ENCODE measurements at regions not wholly inside any gene's neighbourhood (a gene's known extent, or its start where the extent isn't known, plus 50 kb on each side); places are given as distances from the start of the nearest gene placed in this dataset.
A peak's percentile ranks its signal among the peaks of the same experiment; 100 is the strongest.
"Not testable (repeated sequence)": the region's sequence is repeated elsewhere in the genome, so short reads cannot be mapped to it uniquely, and the experiment has no call there.

- no peak for DNase-seq (ENCODE audit: low read depth)
Measured at GRCh38 chr21:33993286-33994231, 78.0 kb upstream of the ATP5PO start.

DNA sequence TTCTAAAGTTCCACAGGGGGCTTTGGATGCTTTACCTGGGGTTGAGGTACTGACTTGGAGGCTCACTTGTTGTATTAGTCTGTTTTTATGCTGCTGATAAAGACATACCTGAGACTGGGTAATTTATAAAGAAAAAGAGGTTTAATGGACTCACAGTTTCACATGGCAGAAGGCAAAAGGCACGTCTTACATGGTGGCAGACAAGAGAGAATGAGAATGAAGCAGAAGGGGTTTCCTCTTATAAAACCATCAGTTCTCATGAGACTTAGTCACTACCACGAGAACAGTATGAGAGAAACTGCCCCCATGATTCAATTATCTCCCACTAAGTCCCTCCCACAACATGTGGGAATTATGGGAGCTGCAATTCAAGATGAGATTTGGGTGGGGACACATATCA is 76.8 kb upstream of the ATP5PO start:
- not testable (repeated sequence) for DNase-seq (ENCODE audit: low read depth)

- no peak for DNase-seq (ENCODE audit: low read depth)
Measured at GRCh38 chr21:33991133-33991532, 75.5 kb upstream of the ATP5PO start.

- DNase-seq (ENCODE audit: low read depth) = no peak
Measured at GRCh38 chr21:33989440-33989839, 73.8 kb upstream of the ATP5PO start.

GRCh38 chr21:33988237-33989017 is 72.8 kb upstream of the ATP5PO start:
- DNase-seq (ENCODE audit: low read depth) = no peak

DNA sequence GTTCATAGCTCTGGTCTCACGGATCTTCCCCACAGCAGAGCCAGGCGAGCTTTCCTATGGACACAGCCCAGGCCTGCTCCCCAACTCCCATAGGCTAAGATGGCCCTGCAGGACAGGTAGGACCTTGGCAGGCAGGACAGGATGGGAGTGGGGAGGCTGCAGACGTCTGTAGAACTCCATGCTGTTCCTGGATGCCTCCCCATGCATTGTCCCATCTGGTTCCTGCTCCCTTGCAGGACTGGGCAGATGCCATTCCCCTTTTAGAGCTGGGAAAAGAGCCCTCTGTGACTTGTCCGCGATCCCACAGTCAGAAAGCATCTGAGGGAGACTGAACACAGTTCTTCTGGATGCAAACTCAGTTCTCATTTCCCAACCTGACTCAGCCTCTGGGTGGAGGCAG is 71.9 kb upstream of the ATP5PO start:
- DNase-seq (ENCODE audit: low read depth) = no peak

GRCh38 chr21:33985117-33986050 is 69.8 kb upstream of the ATP5PO start:
- DNase-seq (ENCODE audit: low read depth) = no peak

GRCh38 chr21:33984021-33984481 is 68.4 kb upstream of the ATP5PO start:
- no peak for DNase-seq (ENCODE audit: low read depth)

DNA sequence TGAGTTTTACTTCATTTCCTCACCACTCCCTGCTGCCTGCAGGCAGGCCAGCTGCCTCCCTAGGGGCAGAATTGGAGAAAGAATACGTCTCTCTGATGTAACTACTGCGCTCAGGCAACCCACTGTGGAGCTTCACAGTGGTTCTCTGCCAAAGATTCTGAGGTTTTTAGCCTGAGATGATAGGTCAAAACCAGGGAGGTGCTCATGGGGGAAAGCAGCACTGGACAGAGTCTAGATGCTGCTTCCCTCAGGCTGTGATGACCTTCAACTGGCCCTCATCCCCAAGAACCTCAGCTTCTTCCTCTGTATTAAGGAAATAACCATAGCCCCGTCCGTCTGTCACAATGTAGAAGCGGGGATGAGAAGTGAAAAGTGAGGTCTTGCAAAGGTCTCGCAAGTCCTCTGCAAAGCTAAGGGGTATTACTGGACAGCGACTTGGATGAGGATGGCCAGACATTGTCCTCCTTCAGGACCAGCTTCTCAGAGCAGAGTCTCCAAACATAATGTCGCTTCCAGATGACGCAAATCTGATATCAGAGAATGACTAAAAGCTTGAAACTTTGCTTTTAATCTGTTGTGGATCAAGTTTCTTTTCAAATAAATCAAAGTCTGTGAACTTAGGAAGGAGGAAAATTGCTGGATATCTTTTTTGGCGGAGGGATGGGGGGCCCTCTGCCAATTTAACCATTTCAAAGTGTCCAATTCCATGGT is 65.9 kb upstream of the ATP5PO start:
- DNase-seq (ENCODE audit: low read depth) = no peak

DNA sequence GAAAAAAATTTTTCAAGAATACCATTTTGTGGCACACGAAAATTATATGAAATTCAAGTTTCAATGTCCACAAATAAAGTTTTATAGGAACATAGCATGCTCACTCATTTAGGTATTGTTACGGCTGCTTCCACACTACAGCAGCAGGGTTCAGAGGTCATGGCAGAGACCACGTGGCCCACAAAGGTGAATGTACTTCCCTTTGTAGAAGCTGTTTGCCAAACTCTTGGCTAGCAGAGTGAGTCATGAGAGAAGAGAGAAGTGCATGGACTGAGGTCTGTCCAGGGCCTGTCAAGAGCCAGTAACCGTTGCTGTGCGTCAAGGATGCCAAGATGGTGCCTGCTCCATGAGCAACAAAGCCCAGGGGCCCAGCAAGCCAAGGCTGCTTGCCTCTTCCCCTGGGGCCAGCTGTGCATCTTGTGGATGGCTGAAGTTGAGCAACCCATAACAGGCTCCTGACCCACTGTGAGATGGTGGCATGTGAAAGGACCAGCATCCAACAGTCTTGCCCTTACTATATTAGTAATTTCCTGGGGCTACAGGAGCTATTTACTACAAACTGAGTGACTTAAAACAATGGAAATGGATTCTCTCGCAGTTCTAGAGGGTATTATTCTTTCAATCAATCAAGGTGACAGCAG is 64.8 kb upstream of the ATP5PO start:
- no peak for DNase-seq (ENCODE audit: low read depth)

GRCh38 chr21:33978585-33978984 is 63.0 kb upstream of the ATP5PO start:
- no peak for DNase-seq (ENCODE audit: low read depth)

DNA sequence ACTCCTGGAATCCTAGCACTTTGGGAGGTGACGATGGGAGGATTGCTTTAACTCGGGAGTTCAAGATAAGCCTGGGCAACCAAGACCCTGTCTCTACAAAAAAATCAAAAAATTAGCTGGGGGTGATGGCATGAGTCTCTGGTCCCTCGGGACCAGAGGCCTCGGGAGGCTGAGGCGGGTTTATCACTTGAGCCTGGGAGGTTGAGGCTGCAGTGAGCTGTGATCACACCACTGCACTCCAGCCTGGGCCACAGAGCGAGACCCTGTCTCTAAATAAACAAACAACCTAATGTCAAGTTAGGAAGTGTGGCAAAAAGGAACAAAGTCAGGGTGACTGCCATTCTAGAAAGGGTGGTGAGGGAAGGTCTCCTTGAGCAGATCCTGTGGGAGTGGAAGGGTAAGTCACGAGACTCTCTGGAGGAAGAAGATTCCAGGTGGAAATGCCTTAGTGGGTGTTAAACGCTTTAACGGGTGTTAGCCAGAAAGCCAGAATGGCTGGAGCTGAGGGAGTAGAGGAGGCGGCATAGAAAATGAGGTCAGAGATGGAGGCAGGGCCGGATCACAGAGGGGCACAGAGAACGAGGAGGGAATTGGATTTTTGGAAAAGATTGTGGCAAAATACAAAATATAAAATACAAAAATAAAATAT is 62.2 kb upstream of the ATP5PO start:
- no peak for DNase-seq (ENCODE audit: low read depth)

DNA sequence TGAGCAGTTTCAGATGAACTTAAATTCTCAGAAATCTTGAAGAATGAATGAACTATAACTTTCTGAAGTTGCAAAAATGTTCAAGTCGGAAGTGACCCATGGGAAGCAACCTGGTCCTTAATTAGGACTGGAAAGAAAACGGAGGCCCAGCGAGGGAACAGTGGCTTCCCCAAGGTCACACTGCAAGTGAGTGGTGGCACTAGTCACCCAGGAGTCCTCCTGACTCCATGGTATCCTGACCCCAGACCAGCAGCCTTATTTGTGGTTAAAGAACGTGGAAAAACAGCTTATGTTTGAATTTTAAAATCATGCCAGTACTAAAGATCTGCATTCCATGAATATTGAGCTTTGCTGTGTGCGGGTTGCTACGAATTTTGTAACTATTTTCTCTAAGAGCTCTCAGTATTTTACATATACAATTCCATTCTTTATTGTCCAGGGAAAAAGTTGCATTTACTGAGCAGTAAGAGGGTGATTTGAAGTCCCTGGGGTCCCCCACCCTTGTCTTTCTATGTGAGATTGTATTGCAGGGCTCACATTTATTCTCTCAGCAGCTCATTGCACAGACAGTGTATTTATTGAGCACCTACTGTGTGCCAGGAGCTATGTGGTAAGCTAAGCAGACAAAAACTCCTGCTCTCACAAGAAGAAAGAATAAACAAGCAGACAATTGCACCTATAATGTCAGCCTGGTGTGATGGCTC is 61.6 kb upstream of the ATP5PO start:
- no peak for DNase-seq (ENCODE audit: low read depth)

- peak; percentile 33 for DNase-seq (ENCODE audit: low read depth)
Measured at GRCh38 chr21:33976082-33977016, 60.7 kb upstream of the ATP5PO start.

- peak; percentile 55 for DNase-seq (ENCODE audit: low read depth)
Measured at GRCh38 chr21:33975548-33976081, 60.0 kb upstream of the ATP5PO start.

GRCh38 chr21:33974513-33975468 is 59.2 kb upstream of the ATP5PO start:
- DNase-seq (ENCODE audit: low read depth) = no peak

- no peak for DNase-seq (ENCODE audit: low read depth)
Measured at GRCh38 chr21:33973268-33973667, 57.7 kb upstream of the ATP5PO start.

Measured in stimulated activated CD8-positive, alpha-beta memory T cell treated with anti-CD3 and anti-CD28 coated beads, Interleukin-4, amount 100 ng/mL, for 24 hours (primary cell).